Gastrocnemius medialis (tissue), 4 donors: ENCODE measurements at regions not wholly inside any gene's neighbourhood (a gene's known extent, or its start where the extent isn't known, plus 50 kb on each side); places are given as distances from the start of the nearest gene placed in this dataset.

ENCODE experiments used
- CTCF ChIP-seq, 5 experiments: fragments of 450-650 bp in 3 of 5; fragments of 200-600 bp in 2 of 5; sonication (generic) in 2 of 5; IDR thresholded peaks in 4 of 5; conservative IDR thresholded peaks in 1 of 5; 1 replicate in 4 of 5; 2 replicates in 1 of 5; pipeline ENCODE4 v1.5.1; 2016 to 2019; ENCODE audit warnings: antibody characterized with exemption in 5 of 5, mild to moderate bottlenecking in 3 of 5, moderate library complexity in 3 of 5
- POLR2A ChIP-seq, 2 donors: fragments of 450-650 bp; IDR thresholded peaks; one replicate each; pipeline ENCODE4 v1.6.1; 2017; ENCODE audit warnings: antibody characterized with exemption in 2 of 2, mild to moderate bottlenecking in 2 of 2, moderate library complexity in 2 of 2

- TF ChIP-seq CTCF (IDR thresholded peaks at IDR 0.05 in 4 of 5, conservative IDR thresholded peaks at IDR 0.05 in 1 of 5) (no peak), POLR2A (IDR thresholded peaks at IDR 0.05) (no peak)
Measured at GRCh38 chr4:165626316-165626715, 246.7 kb upstream of the TLL1 start.
